ENCODE measurements at regions not wholly inside any gene's neighbourhood (a gene's known extent, or its start where the extent isn't known, plus 50 kb on each side); places are given as distances from the start of the nearest gene placed in this dataset.

DNA sequence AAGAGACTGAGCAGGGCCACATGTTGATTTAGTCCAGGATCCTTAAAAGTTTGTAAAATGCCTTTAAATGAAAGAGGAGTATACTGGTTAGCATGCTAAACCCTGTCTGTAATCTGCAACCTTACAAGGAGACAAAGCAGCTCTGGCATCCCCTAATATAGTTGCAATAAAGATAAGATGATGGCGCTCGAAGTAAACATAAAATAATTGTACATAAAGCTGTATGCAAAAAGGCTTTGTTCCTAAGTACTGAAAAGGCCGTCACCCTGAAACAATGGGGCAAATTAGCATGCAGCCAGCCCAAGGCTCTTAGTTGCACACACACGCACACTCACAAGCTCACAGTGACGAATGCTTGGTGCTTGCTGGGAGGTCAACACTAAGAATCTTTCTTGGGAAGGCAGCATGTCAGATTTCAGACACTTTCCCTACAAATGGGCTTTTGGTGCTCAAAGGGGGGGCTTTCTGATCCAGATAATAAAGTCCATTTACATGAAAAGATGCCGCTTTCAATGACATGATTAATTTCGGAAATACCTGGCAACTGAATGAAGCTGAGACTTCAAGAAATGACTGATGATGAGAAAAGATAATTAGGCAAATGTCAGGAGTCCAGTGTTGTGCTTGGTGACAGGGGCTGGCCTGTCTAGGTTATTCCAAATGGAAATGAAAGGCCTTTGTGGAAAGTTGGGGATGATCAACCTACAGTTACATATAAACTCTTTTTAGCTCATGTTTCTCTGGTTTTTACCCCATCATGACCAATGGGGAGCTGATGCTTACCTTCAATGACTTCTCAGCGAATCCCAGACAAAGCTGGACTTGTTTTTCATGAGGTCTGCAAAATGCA lies 370.3 kb downstream of the MEIS1 start:
- DNase-seq: no peak

DNA sequence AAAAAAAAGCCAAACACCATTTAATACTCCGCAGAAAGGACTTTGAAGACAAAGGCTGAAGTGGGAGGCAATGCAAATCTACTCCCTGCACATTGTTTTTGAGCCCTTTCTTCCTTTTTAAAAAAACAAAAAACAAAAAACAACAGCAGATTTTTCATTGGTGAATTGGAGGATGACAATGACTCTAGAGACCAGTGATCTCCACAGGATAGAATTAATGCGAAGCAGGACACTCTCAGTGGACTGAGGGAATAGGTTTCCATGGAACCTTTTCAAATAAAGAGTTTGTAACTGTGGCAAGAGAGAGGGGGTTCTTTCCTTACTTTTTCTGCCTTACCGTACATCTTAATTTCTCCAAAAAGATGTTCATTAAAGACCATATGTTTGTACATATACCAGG lies 371.0 kb downstream of the MEIS1 start:
- DNase-seq: no peak

- no peak for DNase-seq
These were observed 378.6 kb downstream of the MEIS1 start for GRCh38 chr2:66813525-66813924.

DNA sequence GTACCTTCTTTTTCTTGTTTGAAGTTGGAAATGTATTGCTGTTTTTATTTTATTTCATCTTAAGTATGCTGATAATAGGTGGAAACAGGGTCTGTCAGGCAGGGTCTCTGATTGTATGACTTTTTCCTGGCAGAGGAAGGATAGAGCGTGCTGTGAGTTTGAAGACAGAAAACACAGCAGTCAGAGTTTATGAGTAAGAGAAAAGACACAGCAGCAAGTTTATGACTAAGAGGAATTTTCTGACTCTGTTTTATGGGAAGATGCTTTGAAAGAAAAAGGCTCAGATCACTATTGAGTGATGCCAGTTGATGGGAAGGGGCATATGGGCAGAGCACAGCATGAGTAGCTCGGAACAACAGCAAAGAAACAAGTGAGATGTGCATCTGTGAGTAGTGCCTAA lies 379.1 kb downstream of the MEIS1 start:
- no peak for DNase-seq

DNA sequence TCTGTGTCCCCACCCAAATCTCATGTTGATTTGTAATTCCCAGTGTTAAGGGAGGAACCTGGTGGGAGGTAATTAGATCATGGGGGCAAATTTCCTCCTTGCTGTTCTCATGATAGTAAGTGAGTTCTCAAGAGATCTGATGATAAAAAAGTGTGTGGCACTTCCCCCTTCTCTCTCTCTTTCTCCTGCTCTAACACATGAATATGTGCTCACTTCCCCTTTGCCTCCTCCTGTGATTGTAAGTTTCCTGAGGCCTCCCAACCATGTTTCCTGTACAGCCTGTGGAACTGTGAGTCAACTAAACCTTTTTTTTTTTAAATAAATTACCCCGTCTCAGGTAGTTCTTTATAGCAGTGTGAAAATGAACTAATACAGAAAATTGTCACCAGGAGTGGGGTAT lies 380.0 kb downstream of the MEIS1 start:
- DNase-seq: no peak

DNA sequence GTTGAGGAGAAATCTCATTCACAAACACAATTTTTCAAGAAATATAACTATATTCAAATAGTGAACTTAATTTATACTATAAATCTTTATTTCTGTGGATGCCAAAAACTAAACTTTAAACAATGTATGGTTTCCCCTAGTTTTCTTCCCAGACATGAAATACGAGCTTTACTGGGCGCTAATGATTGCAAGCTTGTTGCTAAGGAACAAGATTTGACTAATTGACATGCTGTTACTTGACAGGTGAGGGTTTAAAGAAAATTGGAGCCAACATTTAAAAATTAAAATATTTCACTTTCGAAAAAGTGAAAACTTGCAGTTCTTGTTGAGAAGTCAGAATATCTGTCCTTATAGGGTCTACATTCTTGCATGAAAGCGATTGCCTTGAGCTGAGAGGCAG lies 381.0 kb downstream of the MEIS1 start:
- no peak for DNase-seq

DNA sequence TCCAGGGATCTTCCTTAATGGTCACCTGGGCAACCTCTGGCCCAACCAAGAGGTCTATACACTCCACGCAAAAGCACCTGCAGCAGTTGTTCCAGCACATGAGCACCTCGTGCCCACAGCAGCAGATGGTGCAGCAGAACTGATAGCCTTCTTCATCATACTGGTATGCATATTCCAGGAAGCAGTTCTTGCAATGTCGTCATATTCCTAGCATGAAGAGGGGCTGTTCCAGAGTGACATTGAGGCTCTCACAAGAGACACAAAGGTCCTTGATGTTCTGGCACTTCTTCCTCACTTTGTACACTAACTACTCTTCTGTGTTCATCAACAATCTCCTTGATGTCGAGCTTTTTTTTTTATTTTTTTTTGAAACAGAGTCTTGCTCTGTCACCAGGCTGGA lies 386.2 kb downstream of the MEIS1 start:
- no peak for DNase-seq

DNA sequence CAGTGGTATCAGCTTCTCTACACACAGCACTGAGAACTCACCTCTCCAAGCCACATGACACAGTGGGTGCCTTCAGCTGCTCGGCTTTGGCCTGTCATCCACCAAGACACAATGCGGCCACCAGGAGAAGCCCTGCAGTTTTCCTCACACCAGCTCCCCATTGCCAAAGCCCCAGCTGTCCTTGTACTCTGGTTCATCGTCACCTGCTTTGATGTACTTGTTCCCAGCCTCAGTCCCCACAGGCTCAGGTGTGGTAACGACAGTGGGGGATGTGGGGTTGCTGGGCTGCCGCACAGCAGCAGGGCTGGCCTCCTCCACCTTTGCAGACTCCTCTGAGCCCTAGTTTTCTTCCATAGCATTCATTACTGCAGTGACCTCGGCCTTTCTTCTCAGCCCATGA lies 387.3 kb downstream of the MEIS1 start:
- DNase-seq: no peak

DNA sequence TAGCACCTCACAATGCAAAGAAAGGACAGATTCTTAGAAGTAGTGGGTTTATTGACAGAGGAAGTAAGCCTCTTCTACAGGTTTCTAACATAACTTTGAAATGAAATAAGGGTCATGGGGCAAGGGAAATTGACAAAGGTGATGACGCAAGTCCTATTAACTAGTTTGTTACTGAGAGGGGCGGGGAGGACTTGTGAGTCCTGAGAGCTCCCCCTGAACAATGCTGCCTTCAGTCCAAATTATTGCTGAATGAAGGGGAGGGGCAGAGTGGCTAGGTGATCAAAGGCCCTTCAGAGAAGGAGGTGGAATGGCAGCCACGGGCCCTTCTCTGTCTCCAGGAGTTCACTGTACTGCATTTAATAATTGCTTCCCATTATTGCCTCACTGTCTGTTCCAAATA lies 390.0 kb downstream of the MEIS1 start:
- DNase-seq: no peak

GRCh38 chr2:66827851-66828250 lies 392.9 kb downstream of the MEIS1 start:
- DNase-seq: no peak

DNA sequence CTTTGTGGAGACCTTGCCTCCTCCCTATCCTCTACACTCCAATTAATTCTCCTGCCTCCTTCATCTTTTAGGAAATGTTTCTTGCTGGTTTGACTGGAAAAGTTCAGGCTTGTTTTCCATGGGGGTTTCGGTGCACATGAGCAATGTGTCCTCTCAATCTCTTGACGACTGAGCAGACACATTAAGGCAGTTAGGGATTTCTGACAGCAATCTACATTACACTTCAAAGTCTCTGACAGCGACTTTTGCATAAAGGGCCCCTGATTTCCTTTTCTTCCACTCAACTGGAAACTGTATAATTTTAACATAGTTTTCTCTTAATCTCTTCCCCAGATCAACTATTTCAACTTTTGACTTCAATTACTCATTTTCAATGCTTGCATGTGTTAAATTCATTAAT lies 394.0 kb downstream of the MEIS1 start:
- no peak for DNase-seq

- no peak for DNase-seq
These were observed 396.0 kb downstream of the MEIS1 start for GRCh38 chr2:66830881-66831280.

DNA sequence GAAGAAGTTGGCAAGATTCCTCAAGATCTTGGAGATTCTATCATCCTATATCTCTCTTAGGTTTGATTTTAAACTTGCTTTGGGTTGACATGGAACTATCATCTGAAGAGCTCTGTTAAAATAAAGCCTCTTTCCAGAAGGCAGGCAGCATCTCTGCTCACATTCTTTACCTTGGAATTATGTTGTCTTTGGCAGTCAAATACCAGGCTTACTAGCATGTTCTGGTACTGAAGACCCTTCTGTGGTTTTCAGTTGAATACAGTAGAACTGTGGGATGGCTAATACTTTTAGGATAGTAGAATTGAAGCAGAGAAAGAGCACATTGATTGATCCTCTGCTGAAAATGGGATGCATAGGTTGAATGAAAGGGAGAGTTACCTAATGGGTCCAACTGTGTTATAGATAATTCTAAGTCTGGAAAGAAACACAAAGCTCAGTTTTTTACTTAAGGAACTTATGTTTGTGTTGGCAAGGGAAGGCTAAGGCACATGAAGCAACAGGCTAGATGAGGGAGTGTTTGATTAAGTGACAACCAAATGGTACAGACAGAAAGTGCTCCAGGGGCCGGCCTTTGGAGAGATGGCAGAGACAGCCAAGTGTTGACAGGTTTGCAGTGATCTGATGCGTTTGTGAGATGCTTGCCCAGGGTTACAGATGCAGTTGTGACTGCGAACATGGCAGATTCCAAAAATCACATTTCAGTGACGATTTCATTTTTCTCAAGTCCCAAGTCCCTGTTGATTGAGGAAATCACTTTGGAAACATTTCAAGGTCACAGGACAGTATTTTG lies 397.9 kb downstream of the MEIS1 start:
- no peak for DNase-seq

DNA sequence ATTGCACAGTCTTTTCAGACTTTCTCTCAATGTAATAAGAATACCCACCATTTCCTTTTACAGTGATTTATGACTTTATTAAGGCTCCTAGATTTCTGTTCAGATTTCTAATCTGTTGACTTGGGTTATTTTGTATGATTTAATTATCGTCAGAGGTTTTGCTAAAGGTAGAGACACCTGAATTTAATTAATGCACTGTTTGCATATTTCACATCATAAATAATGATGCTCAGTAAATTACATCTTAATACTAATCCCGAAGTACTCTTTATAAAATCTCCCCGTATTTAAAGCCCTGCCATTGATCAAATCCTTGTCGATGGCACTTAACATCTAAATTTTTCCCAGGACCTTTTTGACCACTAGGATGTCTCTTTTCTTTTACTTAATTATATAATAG lies 399.9 kb downstream of the MEIS1 start:
- no peak for DNase-seq

DNA sequence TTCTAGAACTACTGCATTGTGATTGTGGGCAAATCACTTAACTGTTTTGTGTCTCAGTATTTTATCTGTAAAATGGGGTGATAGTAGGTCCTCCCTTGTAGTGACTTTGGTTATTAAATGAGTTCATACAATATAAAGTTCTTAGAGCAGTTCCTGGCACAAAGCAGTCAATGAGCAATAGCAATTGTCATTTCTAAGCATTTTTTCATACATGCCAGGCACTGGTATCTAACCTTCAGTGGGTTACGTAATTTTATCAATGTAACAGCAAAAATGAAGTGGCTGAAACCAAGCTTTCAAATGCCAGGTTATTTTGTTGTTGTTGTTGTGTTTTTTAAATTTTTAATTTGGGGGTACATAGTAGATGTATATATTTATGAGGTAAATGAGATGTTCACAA lies 401.9 kb downstream of the MEIS1 start:
- no peak for DNase-seq

DNA sequence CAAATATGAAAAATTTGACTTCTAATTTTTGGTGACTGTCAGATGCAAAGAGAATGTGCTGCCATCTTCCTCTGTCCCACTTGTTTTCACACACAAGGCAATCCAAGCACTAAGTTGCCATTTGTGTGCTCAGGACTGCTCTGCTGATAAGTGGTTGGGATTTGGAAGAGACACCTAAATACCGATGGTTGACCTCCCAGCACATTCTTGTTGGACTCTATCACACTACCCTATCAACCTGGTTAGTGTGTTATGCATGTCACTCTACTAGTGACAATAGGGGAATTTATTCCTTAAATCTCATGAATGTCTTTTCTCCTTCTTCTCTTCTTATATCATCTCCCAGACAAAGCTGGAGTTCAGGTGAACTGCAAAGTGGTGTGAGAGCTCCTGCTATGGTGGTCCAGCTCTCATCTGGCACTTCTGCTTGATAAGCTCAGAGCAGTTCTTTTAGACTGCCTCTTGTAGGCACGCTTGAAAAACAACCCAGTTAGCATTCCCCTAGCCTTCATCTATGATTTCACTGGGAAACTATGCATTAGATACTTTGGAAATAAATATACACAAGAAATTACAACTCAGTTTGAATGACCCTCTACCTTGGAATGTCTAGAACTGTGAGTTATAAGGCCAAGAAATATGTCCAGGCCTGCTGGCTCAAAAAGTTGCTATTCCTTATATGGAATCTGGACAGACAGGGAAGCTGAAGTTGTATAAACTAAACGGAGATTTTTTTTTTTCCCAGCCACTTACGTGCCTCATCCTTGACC lies 404.8 kb downstream of the MEIS1 start:
- DNase-seq: no peak

DNA sequence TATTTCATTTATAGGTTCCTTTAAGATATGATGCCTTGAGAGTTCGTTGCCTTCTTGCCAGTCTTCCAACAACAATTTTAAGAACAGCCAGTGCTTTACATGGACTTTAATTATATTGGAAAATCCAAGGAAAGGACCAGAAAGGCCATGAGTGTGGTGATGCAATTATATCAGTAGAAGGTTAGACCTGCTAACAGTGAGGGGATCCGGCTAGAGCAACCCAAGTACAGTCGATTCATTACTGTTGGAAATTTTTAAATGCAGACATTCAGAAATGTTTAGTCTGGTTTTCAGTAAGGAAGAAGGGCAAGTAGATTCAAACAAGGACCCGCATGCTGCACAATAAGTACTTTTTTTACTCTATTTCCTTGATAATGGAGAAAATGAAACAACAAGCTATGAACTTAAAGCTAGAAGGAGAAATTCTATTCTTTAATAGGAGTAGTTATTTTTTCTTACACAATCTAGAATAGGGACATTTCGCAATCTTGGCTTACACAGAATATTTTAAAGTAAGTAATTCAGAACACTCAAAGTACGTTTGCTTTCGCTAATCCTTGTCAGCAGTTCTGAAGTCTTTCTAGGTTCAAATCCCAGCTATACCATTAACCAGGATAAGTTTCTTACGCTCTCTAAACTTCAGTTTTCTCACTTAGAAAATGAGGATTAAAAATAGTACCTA lies 405.5 kb downstream of the MEIS1 start:
- DNase-seq: no peak

- DNase-seq: peak; percentile 13
These were observed 408.9 kb downstream of the MEIS1 start for GRCh38 chr2:66843847-66844246.

GRCh38 chr2:66845307-66845706 lies 410.4 kb downstream of the MEIS1 start:
- no peak for DNase-seq

- DNase-seq: no peak
These were observed 412.0 kb downstream of the MEIS1 start for GRCh38 chr2:66846887-66847286.

GRCh38 chr2:66849153-66849755 lies 414.3 kb downstream of the MEIS1 start:
- DNase-seq: no peak

GRCh38 chr2:66850376-66850775 lies 415.5 kb downstream of the MEIS1 start:
- no peak for DNase-seq

DNA sequence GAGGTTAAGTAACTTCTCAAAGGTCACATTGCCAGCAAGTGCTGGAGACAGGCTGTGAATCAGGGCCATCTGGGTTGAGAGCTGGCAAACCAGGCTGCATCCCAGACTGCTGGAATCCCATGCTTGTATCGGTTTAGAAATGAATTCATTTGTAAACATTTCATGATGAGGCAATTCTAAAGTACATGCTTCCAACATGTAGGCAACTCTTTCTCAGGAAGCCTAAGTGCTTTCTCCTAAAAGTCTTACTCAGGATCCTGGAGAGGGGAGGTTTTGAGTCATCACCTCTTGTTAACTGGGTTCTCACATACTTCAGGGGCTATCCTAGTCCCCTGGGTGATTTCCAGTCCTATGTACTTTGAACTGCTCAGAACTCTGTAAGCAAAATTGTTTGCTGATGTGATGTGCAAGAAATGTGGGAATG lies 416.5 kb downstream of the MEIS1 start:
- DNase-seq: no peak

All from NCI-H510A (cell line).